ENCODE measurements at regions not wholly inside any gene's neighbourhood (a gene's known extent, or its start where the extent isn't known, plus 50 kb on each side); places are given as distances from the start of the nearest gene placed in this dataset.
A peak's percentile ranks its signal among the peaks of the same experiment; 100 is the strongest.

GRCh38 chr18:46388286-46388685 is 268.7 kb downstream of the LOXHD1 start:
- TF ChIP-seq, protein P1, sequence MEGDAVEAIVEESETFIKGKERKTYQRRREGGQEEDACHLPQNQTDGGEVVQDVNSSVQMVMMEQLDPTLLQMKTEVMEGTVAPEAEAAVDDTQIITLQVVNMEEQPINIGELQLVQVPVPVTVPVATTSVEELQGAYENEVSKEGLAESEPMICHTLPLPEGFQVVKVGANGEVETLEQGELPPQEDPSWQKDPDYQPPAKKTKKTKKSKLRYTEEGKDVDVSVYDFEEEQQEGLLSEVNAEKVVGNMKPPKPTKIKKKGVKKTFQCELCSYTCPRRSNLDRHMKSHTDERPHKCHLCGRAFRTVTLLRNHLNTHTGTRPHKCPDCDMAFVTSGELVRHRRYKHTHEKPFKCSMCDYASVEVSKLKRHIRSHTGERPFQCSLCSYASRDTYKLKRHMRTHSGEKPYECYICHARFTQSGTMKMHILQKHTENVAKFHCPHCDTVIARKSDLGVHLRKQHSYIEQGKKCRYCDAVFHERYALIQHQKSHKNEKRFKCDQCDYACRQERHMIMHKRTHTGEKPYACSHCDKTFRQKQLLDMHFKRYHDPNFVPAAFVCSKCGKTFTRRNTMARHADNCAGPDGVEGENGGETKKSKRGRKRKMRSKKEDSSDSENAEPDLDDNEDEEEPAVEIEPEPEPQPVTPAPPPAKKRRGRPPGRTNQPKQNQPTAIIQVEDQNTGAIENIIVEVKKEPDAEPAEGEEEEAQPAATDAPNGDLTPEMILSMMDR (IDR thresholded peaks at IDR 0.05): no peak
- Mint-ChIP-seq H3K9me3 (ENCODE audit: low read depth) (no peaks in the 10 kb centered on the region), H3K27me3 (ENCODE audit: low read depth) (no peaks in the 10 kb centered on the region), H3K36me3 (ENCODE audit: low read depth) (no peaks in the 10 kb centered on the region), H3K4me1 (ENCODE audit: low read depth) (peaks cover 25% of the 10 kb centered on the region), H3K4me3 (ENCODE audit: unreplicated experiment) (no peak overlapping the region), H3K27ac (ENCODE audit: unreplicated experiment) (no peak overlapping the region)
- no peak for DNase-seq (ENCODE audit: low spot score)

DNA sequence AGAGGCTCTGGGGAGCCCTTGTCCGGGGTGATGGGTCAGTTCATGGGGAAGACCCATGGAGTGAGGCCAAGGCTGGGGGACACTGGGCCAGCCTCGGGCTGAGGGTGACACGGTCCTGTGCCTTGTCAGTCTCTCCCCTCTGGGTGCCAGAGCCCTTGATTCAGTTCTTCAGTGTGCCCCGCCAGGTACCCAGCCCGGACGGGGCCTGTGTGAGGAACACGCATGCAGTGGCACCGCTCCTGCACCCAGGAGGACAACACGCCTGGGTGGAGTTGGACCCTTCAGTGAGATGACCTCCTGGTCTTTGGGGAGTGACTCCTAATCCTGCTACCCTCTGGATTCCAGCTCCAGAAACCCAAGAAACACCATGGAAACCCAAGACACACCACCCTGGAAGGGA is 264.4 kb downstream of the LOXHD1 start:
- H3K4me3 Mint-ChIP-seq (ENCODE audit: unreplicated experiment): no peak overlapping the region

DNA sequence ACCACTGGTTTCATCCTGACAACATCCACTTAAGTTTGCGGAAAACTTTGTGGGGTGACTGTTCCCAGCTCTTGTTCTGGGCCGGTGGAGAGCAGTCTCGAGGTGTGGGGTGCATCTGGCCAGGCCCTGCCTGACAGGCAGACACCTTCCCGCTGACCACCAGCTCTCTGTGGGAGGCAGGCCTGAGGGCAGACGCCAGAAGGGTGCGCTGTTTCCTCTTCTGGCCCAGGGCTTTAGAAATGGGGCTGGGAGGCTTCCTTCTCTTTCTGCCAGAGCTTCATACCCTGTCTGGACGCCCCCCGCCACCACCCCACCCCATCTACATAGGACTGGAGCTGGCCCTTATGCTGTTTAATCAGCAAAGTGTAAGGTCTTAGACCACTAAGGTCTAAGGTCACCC is 263.8 kb downstream of the LOXHD1 start:
- Mint-ChIP-seq H3K27ac (ENCODE audit: unreplicated experiment) (no peak overlapping the region), H3K4me3 (ENCODE audit: unreplicated experiment) (no peak overlapping the region), H3K4me1 (ENCODE audit: low read depth) (peaks cover 5% of the 10 kb centered on the region), H3K9me3 (ENCODE audit: low read depth) (no peaks in the 10 kb centered on the region), H3K36me3 (ENCODE audit: low read depth) (no peaks in the 10 kb centered on the region), H3K27me3 (ENCODE audit: low read depth) (peaks cover 12% of the 10 kb centered on the region)
- DNase-seq (ENCODE audit: low spot score): no peak
- TF ChIP-seq, protein P1 (IDR thresholded peaks at IDR 0.05): peak; percentile 36

More for the DNA sequence above, 264.4 kb downstream of the LOXHD1 start:
- Mint-ChIP-seq H3K36me3 (ENCODE audit: low read depth) (no peaks in the 10 kb centered on the region), H3K4me1 (ENCODE audit: low read depth) (peaks cover 12% of the 10 kb centered on the region), H3K27ac (ENCODE audit: unreplicated experiment) (no peak overlapping the region), H3K9me3 (ENCODE audit: low read depth) (no peaks in the 10 kb centered on the region), H3K27me3 (ENCODE audit: low read depth) (peaks cover 8% of the 10 kb centered on the region)
- no peak for DNase-seq (ENCODE audit: low spot score)
- TF ChIP-seq, protein P1 (IDR thresholded peaks at IDR 0.05): no peak

GRCh38 chr18:46393961-46394360 is 263.1 kb downstream of the LOXHD1 start:
- TF ChIP-seq, protein P1 (IDR thresholded peaks at IDR 0.05): no peak
- no peaks in the 10 kb centered on the region for H3K9me3 Mint-ChIP-seq (ENCODE audit: low read depth)
- H3K4me3 Mint-ChIP-seq (ENCODE audit: unreplicated experiment): no peak overlapping the region
- peaks cover 12% of the 10 kb centered on the region for H3K27me3 Mint-ChIP-seq (ENCODE audit: low read depth)
- H3K4me1 Mint-ChIP-seq (ENCODE audit: low read depth): no peaks in the 10 kb centered on the region
- H3K36me3 Mint-ChIP-seq (ENCODE audit: low read depth): no peaks in the 10 kb centered on the region
- DNase-seq (ENCODE audit: low spot score): no peak
- no peak overlapping the region for H3K27ac Mint-ChIP-seq (ENCODE audit: unreplicated experiment)

GRCh38 chr18:46395795-46396194 is 261.2 kb downstream of the LOXHD1 start:
- no peaks in the 10 kb centered on the region for H3K4me1 Mint-ChIP-seq (ENCODE audit: low read depth)
- H3K9me3 Mint-ChIP-seq (ENCODE audit: low read depth): no peaks in the 10 kb centered on the region
- TF ChIP-seq, protein P1 (IDR thresholded peaks at IDR 0.05): no peak

More at GRCh38 chr18:46395795-46396194, 261.2 kb downstream of the LOXHD1 start:
- Mint-ChIP-seq H3K27me3 (ENCODE audit: low read depth) (peaks cover 15% of the 10 kb centered on the region), H3K27ac (ENCODE audit: unreplicated experiment) (no peak overlapping the region), H3K36me3 (ENCODE audit: low read depth) (no peaks in the 10 kb centered on the region), H3K4me3 (ENCODE audit: unreplicated experiment) (no peak overlapping the region)
- DNase-seq (ENCODE audit: low spot score): no peak

Data from chondrocyte (in vitro differentiated cells).